Esophagus muscularis mucosa (tissue), 4 donors: ENCODE measurements at regions not wholly inside any gene's neighbourhood (a gene's known extent, or its start where the extent isn't known, plus 50 kb on each side); places are given as distances from the start of the nearest gene placed in this dataset.

Experiments
- EP300 ChIP-seq: sonication (generic); formaldehyde crosslinking; IDR thresholded peaks from one replicate; pipeline ENCODE4 v1.6.1; 2017; ENCODE audit warnings: antibody characterized with exemption
- POLR2A ChIP-seq: fragments of 450-650 bp; IDR thresholded peaks from one replicate; pipeline ENCODE4 v1.6.1; 2017; ENCODE audit warnings: antibody characterized with exemption, moderate library complexity, mild to moderate bottlenecking, low read depth
- POLR2AphosphoS5 ChIP-seq, 2 donors: sonication (generic); formaldehyde crosslinking; IDR thresholded peaks; one replicate each; pipeline ENCODE4 v1.6.1; 2017; ENCODE audit warnings: antibody characterized with exemption in 2 of 2
- TF ChIP-seq, protein P1 (sequence below), 3 experiments: fragments of 200-600 bp in 2 of 3; fragments of 450-650 bp in 1 of 3; sonication (generic) in 2 of 3; IDR thresholded peaks; one replicate each; pipeline ENCODE4 v1.5.1; 2017 to 2019; ENCODE audit warnings: antibody characterized with exemption in 3 of 3, mild to moderate bottlenecking in 2 of 3, moderate library complexity in 1 of 3

DNA sequence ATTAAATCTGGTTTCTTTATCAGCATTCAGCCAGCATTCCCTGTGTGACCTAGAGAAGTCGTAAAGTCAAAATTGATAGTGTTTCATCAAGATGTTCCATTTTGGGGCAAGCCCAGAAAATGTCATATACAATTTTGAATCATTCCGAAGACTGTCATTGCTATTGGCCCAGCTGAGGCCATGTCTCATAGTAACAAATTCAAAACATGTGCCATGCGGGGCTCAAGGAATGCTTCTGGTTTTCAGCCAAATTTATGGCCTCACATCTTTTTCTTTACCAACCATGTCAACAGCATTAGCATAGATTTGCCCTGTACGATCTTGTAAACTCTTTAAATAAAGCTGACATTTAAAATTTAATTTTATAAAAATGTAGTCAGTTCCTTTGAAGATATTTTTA lies 314.7 kb downstream of the PAX1 start:
- TF ChIP-seq, protein P1, sequence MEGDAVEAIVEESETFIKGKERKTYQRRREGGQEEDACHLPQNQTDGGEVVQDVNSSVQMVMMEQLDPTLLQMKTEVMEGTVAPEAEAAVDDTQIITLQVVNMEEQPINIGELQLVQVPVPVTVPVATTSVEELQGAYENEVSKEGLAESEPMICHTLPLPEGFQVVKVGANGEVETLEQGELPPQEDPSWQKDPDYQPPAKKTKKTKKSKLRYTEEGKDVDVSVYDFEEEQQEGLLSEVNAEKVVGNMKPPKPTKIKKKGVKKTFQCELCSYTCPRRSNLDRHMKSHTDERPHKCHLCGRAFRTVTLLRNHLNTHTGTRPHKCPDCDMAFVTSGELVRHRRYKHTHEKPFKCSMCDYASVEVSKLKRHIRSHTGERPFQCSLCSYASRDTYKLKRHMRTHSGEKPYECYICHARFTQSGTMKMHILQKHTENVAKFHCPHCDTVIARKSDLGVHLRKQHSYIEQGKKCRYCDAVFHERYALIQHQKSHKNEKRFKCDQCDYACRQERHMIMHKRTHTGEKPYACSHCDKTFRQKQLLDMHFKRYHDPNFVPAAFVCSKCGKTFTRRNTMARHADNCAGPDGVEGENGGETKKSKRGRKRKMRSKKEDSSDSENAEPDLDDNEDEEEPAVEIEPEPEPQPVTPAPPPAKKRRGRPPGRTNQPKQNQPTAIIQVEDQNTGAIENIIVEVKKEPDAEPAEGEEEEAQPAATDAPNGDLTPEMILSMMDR (IDR thresholded peaks at IDR 0.05): no peak
- TF ChIP-seq POLR2A (no peak), POLR2AphosphoS5 (IDR thresholded peaks at IDR 0.05) (no peak), EP300 (no peak)
